ENCODE measurements at regions not wholly inside any gene's neighbourhood (a gene's known extent, or its start where the extent isn't known, plus 50 kb on each side); places are given as distances from the start of the nearest gene placed in this dataset.

DNA sequence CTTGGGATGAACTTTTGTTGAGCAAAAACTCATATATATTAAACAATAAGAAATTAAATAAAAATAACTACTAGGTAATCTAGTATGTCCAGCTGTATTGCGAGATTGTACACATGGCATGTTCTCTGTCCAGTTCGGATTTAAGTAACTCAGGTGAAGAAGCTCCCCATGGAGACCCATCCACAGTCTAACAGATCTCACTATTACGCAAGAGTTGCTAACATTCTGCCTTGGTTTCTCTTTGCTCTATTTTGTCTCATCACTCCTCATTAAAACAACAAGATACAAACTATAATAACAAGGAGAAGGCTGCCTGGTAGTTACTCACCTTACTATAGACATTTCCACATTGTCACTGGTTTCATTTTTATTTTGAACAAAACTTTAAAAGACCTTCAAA, 1372.3 kb upstream of the CELF2 start:
- DNase-seq (ENCODE audit: low read depth), result no peak

DNA sequence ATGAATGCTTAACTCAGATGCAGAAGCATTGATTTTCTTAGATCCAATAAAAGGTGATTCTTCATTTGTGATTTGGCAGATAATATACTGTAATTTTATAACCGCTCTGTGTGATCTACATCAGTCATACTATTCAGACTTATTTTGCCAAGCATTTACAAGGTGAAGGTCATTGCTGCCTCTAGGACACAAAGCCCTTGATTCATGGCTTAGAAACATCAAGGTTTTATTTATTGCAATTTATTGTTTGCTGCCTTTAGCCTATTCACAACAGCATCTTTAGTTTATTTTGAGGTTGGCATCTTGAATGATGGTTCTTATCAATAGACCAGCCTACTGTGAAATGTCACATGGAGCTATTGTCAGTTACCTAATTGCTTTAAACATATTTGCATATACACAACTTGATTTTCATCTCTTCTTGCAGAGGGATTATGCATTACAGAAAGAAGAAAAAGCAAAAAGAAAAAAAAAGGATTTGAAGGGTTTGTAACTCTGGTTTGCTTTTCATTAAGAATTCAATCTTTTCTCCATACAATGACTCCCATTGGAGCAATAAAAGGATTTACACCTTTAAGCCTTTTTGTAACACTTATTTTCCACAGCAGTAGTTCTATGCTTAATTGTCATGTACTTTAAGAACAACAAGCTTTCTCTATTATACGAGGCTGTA, 1371.6 kb upstream of the CELF2 start:
- DNase-seq (ENCODE audit: low read depth), result no peak

GRCh38 chr10:9654261-9654660, 1363.4 kb upstream of the CELF2 start:
- DNase-seq (ENCODE audit: low read depth), result no peak

DNA sequence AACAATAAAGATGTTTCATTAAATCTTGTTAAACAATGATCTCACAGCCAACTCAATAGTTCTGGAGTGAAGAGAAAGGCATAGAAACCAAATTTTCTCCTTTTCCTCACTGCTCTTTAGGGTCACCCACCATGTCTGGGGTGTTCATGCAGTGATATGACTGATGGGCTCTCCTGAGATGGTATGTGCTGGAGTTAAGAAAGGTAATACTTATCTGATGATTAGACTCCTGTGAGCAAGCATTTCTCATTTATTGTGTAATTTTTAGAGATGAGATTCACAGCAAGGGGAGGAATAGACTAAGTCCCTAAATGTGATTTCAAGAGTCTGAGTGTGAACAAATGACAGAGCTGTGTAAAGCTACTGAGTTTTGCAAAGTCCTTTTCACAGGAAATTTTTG, 1361.3 kb upstream of the CELF2 start:
- no peak for DNase-seq (ENCODE audit: low read depth)

- no peak for DNase-seq (ENCODE audit: low read depth)
Measured at GRCh38 chr10:9656996-9657395, 1360.7 kb upstream of the CELF2 start.

DNA sequence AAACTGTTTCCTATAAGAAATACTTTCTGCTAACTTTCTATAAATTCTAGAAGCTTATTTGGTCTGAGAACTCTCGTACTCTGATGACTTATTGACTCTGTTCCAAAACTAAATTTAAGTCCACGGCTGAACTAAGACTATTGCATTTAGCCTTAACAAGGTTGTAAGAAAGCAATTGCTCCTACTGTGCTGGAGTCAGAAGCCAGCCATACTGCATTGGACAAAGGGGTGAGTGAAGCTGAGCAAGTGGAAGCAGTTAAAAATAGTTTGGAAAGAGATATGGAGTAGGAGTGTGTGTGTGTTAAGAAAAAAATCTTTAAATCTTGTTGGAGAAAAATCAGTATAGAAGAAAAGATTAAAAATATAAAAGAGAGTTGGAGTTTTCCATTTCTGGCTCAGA, 1360.1 kb upstream of the CELF2 start:
- DNase-seq (ENCODE audit: low read depth), result no peak

- no peak for DNase-seq (ENCODE audit: low read depth)
Measured at GRCh38 chr10:9668411-9668810, 1349.3 kb upstream of the CELF2 start.

DNA sequence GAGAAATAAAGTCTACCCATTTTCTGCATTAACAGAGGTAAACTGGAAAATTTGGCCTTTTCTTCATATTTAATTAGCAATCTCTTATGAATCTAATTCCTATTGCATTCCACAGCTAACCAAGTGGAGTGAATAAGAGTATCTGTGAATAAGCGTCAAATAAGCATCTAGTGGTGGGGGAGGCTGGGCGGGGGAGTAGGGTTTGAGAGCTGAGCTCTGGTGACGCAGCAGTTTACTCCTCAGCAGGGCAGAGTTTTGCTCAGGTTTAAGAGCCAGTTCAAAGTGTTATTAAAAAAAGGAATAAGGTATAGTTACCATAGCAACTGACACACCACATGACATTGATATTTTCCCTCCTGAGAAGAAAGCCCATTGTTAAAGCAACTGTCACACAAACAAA, 1346.8 kb upstream of the CELF2 start:
- no peak for DNase-seq (ENCODE audit: low read depth)

GRCh38 chr10:9681655-9682054, 1336.0 kb upstream of the CELF2 start:
- peak; percentile 1 for DNase-seq (ENCODE audit: low read depth)

DNA sequence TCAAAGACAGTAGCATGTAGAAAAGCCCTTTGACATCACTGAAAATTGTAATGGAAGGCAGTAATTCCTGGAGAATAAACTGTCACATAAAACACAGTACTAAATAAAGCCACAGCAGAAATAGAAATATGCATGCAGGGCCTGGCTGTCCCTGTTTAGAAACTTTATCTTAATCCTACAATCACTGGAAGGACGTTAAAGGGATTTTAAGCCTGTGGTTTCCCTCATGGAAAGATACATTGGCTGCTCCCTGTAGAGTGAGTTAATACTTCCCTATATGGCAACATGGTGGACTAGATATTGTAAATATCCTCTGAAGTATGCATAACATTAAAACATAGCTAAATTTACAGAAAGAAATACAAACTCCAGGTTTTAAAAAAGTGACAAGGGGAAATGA, 1334.9 kb upstream of the CELF2 start:
- DNase-seq (ENCODE audit: low read depth), result no peak

DNA sequence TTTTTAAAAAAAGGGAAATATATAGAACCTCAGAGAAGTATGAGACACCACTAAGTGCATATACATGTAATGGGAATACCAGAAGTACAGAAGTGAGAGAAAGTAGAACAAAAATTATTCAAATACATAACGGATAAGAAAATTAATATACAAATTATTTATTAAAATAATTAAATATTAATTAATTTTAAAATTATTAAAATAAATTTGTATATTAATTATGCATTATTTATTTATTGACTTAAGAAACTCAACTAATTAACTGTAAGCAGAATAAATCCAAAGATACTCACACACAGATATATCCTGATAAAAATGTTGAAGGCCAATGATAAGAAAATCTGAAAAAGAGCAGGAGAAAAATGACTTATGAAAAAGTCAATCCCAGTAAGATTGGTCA, 1333.5 kb upstream of the CELF2 start:
- DNase-seq (ENCODE audit: low read depth), result no peak

- no peak for DNase-seq (ENCODE audit: low read depth)
Measured at GRCh38 chr10:9685596-9685995, 1332.1 kb upstream of the CELF2 start.

- DNase-seq (ENCODE audit: low read depth), result no peak
Measured at GRCh38 chr10:9688711-9689110, 1329.0 kb upstream of the CELF2 start.

DNA sequence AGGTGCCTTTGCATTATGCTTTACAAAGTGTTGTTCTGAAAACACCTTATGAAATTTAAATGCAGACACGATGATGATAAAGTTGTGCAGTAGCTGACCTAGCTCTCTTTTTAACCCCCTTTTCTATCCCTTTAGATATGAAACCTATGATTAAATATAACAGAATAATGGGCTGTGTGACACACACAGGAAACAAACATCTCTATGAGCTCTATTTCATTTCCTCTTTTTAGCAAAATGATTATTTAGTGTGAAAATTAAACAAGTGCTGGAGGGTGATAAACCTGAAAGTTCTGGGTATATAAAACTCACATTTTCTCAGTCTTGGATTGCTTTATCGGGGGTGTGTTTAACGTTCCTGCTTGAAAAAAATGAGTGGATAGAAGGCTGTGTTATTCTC, 1310.5 kb upstream of the CELF2 start:
- DNase-seq (ENCODE audit: low read depth), result no peak

GRCh38 chr10:9709849-9710248, 1307.8 kb upstream of the CELF2 start:
- peak; percentile 0 for DNase-seq (ENCODE audit: low read depth)

- DNase-seq (ENCODE audit: low read depth), result no peak
Measured at GRCh38 chr10:9712393-9712792, 1305.3 kb upstream of the CELF2 start.

DNA sequence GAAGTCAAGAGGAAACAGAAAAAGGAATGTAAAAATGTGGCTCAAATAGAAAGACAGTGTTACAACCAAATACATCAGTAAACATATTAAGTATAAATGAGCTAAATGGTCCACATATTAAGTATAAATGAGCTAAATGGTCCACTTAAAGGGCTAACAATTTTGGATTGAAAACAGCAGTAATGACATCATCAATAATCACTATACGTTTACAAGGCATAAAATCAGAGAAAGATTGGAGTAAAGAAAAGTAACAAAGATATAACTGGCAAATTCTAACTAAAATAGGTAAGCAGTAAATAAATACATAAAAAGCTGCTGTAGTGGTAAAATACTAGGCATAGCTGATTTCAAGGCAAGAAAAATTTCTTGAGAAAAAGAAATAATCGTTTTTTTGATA, 1298.4 kb upstream of the CELF2 start:
- no peak for DNase-seq (ENCODE audit: low read depth)

- DNase-seq (ENCODE audit: low read depth), result no peak
Measured at GRCh38 chr10:9733766-9734165, 1283.9 kb upstream of the CELF2 start.

DNA sequence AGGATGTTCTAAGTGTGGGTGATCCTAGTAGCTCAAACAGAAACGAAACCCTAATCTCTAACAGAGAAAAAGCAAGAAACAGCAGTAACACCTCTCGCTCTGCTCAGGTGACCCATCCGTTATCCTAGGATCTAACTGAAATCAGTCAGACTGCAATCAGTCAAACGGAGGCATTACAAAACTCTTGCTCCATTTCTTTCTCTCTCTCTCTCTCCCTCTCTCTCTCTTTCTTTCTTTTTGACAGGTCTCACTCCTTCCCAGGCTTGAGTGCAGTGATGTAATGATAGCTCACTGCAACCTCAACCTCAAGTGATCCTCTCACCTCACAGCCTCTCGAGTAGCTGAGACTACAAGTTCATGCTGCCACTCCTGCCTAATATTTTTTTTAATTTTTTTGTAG, 1283.5 kb upstream of the CELF2 start:
- DNase-seq (ENCODE audit: low read depth), result no peak

DNA sequence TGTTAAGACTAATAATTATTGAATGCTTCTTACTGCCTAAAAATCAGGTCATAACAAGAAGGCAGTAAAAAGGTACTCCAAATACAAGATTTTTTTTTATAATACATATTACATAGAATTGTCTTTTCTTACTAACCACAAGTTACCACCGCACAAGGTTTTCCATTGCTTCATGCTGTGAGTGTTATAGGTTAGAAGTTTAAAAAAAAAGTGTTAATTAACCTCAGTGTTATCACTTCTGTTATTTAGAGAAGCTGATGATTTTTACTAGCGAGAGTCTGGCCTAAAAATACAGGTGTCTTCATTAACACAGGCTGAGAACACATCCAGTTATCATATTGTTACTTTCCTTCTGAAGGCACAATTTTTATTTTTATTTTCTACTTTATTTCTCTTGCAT, 1281.9 kb upstream of the CELF2 start:
- no peak for DNase-seq (ENCODE audit: low read depth)

- peak; percentile 1 for DNase-seq (ENCODE audit: low read depth)
Measured at GRCh38 chr10:9743639-9744038, 1274.0 kb upstream of the CELF2 start.

DNA sequence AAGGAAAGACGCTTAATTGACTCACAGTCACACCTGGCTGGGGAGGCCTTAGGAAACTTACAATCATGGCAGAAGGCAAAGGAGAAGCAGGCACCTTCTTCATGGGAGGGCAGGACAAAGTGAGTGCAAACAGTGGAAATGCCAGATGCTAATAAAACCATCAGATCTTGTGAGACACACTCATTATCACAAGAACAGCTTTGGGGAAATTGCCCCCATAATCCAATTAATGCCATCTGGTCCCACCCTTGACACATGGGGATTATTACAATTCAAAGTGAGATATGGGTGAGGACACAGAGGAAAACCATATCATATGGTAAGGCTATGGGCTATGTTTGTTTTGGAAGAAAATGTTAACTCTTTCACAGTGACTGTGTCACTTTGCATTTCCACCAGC, 1272.5 kb upstream of the CELF2 start:
- DNase-seq (ENCODE audit: low read depth), result no peak

DNA sequence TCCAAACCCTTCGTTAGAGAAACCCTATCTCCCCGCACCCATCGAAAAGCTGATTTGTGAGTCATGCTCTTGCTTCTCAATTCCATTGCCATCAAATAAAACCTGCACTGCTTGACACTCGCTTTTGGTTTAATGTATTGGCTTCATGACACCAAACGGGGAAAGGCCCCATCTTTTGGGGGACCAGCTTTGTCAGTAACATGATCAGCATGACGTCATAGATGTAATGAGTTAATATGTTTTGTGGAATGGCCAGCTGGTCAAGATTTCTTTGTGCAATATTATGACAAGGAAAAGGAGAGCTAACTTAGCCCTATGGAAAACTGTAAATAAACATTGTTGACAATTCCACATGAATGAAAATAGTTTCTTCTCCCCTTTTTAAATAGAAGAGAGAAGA, 1260.5 kb upstream of the CELF2 start:
- no peak for DNase-seq (ENCODE audit: low read depth)

GRCh38 chr10:9759596-9759995, 1258.1 kb upstream of the CELF2 start:
- no peak for DNase-seq (ENCODE audit: low read depth)
